HG02798 (cell line): ENCODE measurements at regions not wholly inside any gene's neighbourhood (a gene's known extent, or its start where the extent isn't known, plus 50 kb on each side); places are given as distances from the start of the nearest gene placed in this dataset.

ENCODE experiments used
- ATAC-seq: cut with Tn5 transposase; IDR thresholded peaks from one replicate; pipeline ENCODE4 v1.9.1; 2021; ENCODE audit warnings: mild to moderate bottlenecking; ENCODE audit not compliant: unreplicated experiment, poor library complexity

- no peak for ATAC-seq
Observed at GRCh38 chr6:144594585-144594984, 309.4 kb downstream of the UTRN start.

- ATAC-seq: no peak
Observed at GRCh38 chr6:144595266-144595665, 310.1 kb downstream of the UTRN start.

- ATAC-seq: no peak
Observed at GRCh38 chr6:144597511-144597910, 312.4 kb downstream of the UTRN start.

- ATAC-seq: no peak
Observed at GRCh38 chr6:144599615-144600014, 314.5 kb downstream of the UTRN start.

GRCh38 chr6:144601221-144601620, 316.1 kb downstream of the UTRN start:
- no peak for ATAC-seq

- ATAC-seq: no peak
Observed at GRCh38 chr6:144602523-144603180, 317.5 kb downstream of the UTRN start.

- ATAC-seq: no peak
Observed at GRCh38 chr6:144606083-144606482, 320.9 kb downstream of the UTRN start.

- ATAC-seq: no peak
Observed at GRCh38 chr6:144607998-144608735, 323.0 kb downstream of the UTRN start.

GRCh38 chr6:144612811-144613210, 327.7 kb downstream of the UTRN start:
- no peak for ATAC-seq

- ATAC-seq: no peak
Observed at GRCh38 chr6:144613859-144614258, 328.7 kb downstream of the UTRN start.

GRCh38 chr6:144615870-144616269, 330.7 kb downstream of the UTRN start:
- no peak for ATAC-seq

GRCh38 chr6:144617191-144617590, 332.1 kb downstream of the UTRN start:
- no peak for ATAC-seq

- no peak for ATAC-seq
Observed at GRCh38 chr6:144617708-144618107, 332.6 kb downstream of the UTRN start.

- ATAC-seq: no peak
Observed at GRCh38 chr6:144619966-144620365, 334.8 kb downstream of the UTRN start.

- ATAC-seq: no peak
Observed at GRCh38 chr6:144621332-144621731, 336.2 kb downstream of the UTRN start.

- ATAC-seq: no peak
Observed at GRCh38 chr6:144624246-144624645, 339.1 kb downstream of the UTRN start.

- ATAC-seq: no peak
Observed at GRCh38 chr6:144624716-144625115, 339.6 kb downstream of the UTRN start.

- no peak for ATAC-seq
Observed at GRCh38 chr6:144630857-144631256, 345.7 kb downstream of the UTRN start.

- no peak for ATAC-seq
Observed at GRCh38 chr6:144632266-144632665, 347.1 kb downstream of the UTRN start.

- ATAC-seq: no peak
Observed at GRCh38 chr6:144633886-144634285, 348.8 kb downstream of the UTRN start.

GRCh38 chr6:144634371-144634770, 349.2 kb downstream of the UTRN start:
- ATAC-seq: no peak

- no peak for ATAC-seq
Observed at GRCh38 chr6:144635051-144635450, 349.9 kb downstream of the UTRN start.
